Fibroblast of lung (primary cell): ENCODE measurements at regions not wholly inside any gene's neighbourhood (a gene's known extent, or its start where the extent isn't known, plus 50 kb on each side); places are given as distances from the start of the nearest gene placed in this dataset.

Experiments used
- CTCF ChIP-seq, 2 donors: IDR thresholded peaks in 1 of 2; conservative IDR thresholded peaks in 1 of 2; 1 replicate in 1 of 2; 2 replicates in 1 of 2; pipeline ENCODE4 v1.5.1; 2011 to 2012; ENCODE audit warnings: low read length in 2 of 2, control low read depth in 1 of 2, inconsistent platforms in 1 of 2, low read depth in 1 of 2, mild to moderate bottlenecking in 1 of 2
- EZH2 ChIP-seq: IDR thresholded peaks from 2 replicates; pipeline ENCODE4 v1.5.1; 2012; ENCODE audit warnings: low read length, control low read depth, mild to moderate bottlenecking; ENCODE audit errors: missing control alignments

GRCh38 chrX:96483647-96484160 is 200.9 kb upstream of the DIAPH2 start:
- no peak for TF ChIP-seq CTCF (conservative IDR thresholded peaks at IDR 0.05 in 1 of 2, IDR thresholded peaks at IDR 0.05 in 1 of 2; ENCODE audit: low read depth in 1 of 2, low read length in 2 of 2)
- TF ChIP-seq EZH2 = no peak
